ENCODE measurements at regions not wholly inside any gene's neighbourhood (a gene's known extent, or its start where the extent isn't known, plus 50 kb on each side); places are given as distances from the start of the nearest gene placed in this dataset.

GRCh38 chr1:163574119-163574518 lies 252.4 kb downstream of the NUF2 start:
- ChIA-PET CTCF (no interaction called here), POLR2A (ENCODE audit: unreplicated experiment) (no interaction called here)
- ATAC-seq (ENCODE audit: low read depth), result no peak
- no peak overlapping the region for H4K91ac ChIP-seq (ENCODE audit: insufficient read depth, low read depth, low read length)
- intact Hi-C loops (cut with micrococcal nuclease), result no loop called here
- H2BK15ac ChIP-seq (ENCODE audit: low read depth, low read length), result no peak overlapping the region
- no peak overlapping the region for H3K9ac ChIP-seq (ENCODE audit: low read depth, low read length)
- no peak overlapping the region for H3K23ac ChIP-seq (ENCODE audit: low read depth, low read length)
- no peaks in the 10 kb centered on the region for H3K4me1 ChIP-seq (ENCODE audit: control insufficient read depth, insufficient read depth, low read length)
- no peaks in the 10 kb centered on the region for H3K9me3 ChIP-seq (ENCODE audit: control insufficient read depth, insufficient read depth, low read length)
- no peaks in the 10 kb centered on the region for H4K20me1 ChIP-seq (ENCODE audit: insufficient read depth, low read length)
- no peak overlapping the region for H2BK5ac ChIP-seq (ENCODE audit: low read depth, low read length, poor library complexity, severe bottlenecking)
- BruUV-seq (replicated peaks), result no TSS peak
- H3K27me3 ChIP-seq (ENCODE audit: control insufficient read depth, insufficient read depth, low read length), result no peaks in the 10 kb centered on the region
- H3K4ac ChIP-seq (ENCODE audit: low read depth, low read length), result no peak overlapping the region
- no peak overlapping the region for H3K27ac ChIP-seq (ENCODE audit: insufficient read depth, low read length)
- no peak overlapping the region for H2BK20ac ChIP-seq (ENCODE audit: low read depth, low read length)
- no peak for DNase-seq
- H2AK9ac ChIP-seq (replicated peaks; ENCODE audit: low read depth, low read length, poor library complexity), result no peak overlapping the region
- H4K5ac ChIP-seq (ENCODE audit: low read depth, low read length), result no peak overlapping the region
- no peak overlapping the region for H3K4me3 ChIP-seq (ENCODE audit: insufficient read depth, low read depth, low read length)
- 80% methylated on average over 1 of the region's 6 CpGs; no CpG with 5 or more reads in 1 of the 2 experiments for WGBS, 2 experiments (ENCODE audit: extremely low coverage in 2 of 2, insufficient read length in 1 of 2)
- H3K79me1 ChIP-seq (ENCODE audit: low read depth in 1 of 2, low read length in 2 of 2), result no peaks in the 10 kb centered on the region
- H3K36me3 ChIP-seq (ENCODE audit: control insufficient read depth, insufficient read depth, low read length), result no peaks in the 10 kb centered on the region
- H3K9me1 ChIP-seq (ENCODE audit: insufficient read depth, low read length), result no peaks in the 10 kb centered on the region
- no peak overlapping the region for H2AFZ ChIP-seq (replicated peaks; ENCODE audit: low read length, poor library complexity)
- H4K8ac ChIP-seq (ENCODE audit: low read depth in 2 of 2, low read length in 2 of 2), result no peak overlapping the region
- no peak overlapping the region for H3K4me2 ChIP-seq (ENCODE audit: low read depth, low read length)
- in situ Hi-C loops (cut with MboI; ENCODE audit: low sequenced_read_pairs), result no loop called here
- no peak overlapping the region for H2AK5ac ChIP-seq (ENCODE audit: low read depth, low read length)
- H3K18ac ChIP-seq (ENCODE audit: low read depth, low read length), result no peak overlapping the region
- no peak overlapping the region for H3K56ac ChIP-seq (ENCODE audit: extremely low read depth, insufficient read depth, low read length)
- no peak overlapping the region for H3K14ac ChIP-seq (replicated peaks; ENCODE audit: low read depth, low read length)
- TF ChIP-seq CHD1 (IDR thresholded peaks at IDR 0.05; ENCODE audit: low read depth, low read length), result no peak
- dilution Hi-C loops (cut with HindIII; ENCODE audit: low sequenced_read_pairs, unreplicated experiment), result no loop called here
- H2BK120ac ChIP-seq (ENCODE audit: low read depth, low read length), result no peak overlapping the region

Measured in IMR-90 (cell line).